ENCODE measurements at regions not wholly inside any gene's neighbourhood (a gene's known extent, or its start where the extent isn't known, plus 50 kb on each side); places are given as distances from the start of the nearest gene placed in this dataset.
A peak's percentile ranks its signal among the peaks of the same experiment; 100 is the strongest.

DNA sequence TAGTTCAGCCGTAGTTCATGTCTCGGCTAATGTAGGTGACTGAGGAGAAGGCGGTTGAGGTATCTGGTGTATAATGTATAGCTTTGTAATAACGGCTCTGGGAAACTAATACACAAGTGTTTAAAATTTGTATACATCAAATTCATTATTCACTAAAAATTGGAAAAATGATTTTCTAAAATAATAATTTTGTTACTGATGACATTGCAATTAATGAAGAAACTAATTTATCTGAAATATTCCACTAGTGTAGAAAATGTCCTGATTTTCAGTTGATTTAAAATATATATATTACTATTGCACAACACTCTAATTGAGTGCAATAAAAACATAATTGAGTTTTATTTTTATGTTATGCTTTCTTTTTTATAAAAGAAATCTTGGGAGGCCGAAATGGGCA, 823.0 kb downstream of the TAF11L14 start:
- H3K27me3 Mint-ChIP-seq (ENCODE audit: low read depth), result no peaks in the 10 kb centered on the region
- no peak overlapping the region for H3K4me3 Mint-ChIP-seq
- Histone ChIP-seq H3K79me1 (ENCODE audit: insufficient read depth, low read depth, low read length, poor library complexity, severe bottlenecking) (no peaks in the 10 kb centered on the region), H2BK120ac (ENCODE audit: low read depth, low read length, poor library complexity, severe bottlenecking) (no peak overlapping the region), H2AFZ (ENCODE audit: low read length) (no peak overlapping the region), H3K4me1 (ENCODE audit: insufficient read depth, low read length) (no peaks in the 10 kb centered on the region), H3T11ph (ENCODE audit: low read length) (no peak overlapping the region), H4K20me1 (ENCODE audit: control insufficient read depth, insufficient read depth, insufficient read length) (no peaks in the 10 kb centered on the region), H3K27ac (ENCODE audit: insufficient read length, low read depth, low read length) (no peak overlapping the region), H3K9ac (ENCODE audit: extremely low read depth, insufficient read length, low read length) (no peak overlapping the region), H3K79me2 (ENCODE audit: insufficient read depth, low read length) (no peaks in the 10 kb centered on the region), H2BK20ac (ENCODE audit: low read depth, low read length, poor library complexity, severe bottlenecking) (no peak overlapping the region), H2AK5ac (ENCODE audit: insufficient read length, low read length) (peak overlapping the region; percentile 50), H3K4me2 (ENCODE audit: insufficient read depth, insufficient read length, low read length) (no peak overlapping the region), H4K5ac (ENCODE audit: insufficient read length, low read depth, low read length) (no peak overlapping the region), H3K56ac (ENCODE audit: insufficient read length, low read depth, low read length) (no peak overlapping the region), H3K27me3 (ENCODE audit: insufficient read depth, low read length) (no peaks in the 10 kb centered on the region), H3K4ac (ENCODE audit: low read depth, low read length) (no peak overlapping the region), H4K8ac (replicated peaks; ENCODE audit: insufficient read length, low read depth, low read length) (no peak overlapping the region), H3K23me2 (ENCODE audit: insufficient read length, low read depth, low read length, poor library complexity, severe bottlenecking) (no peaks in the 10 kb centered on the region), H3K18ac (ENCODE audit: insufficient read length, low read depth, low read length) (no peak overlapping the region), H3K23ac (ENCODE audit: insufficient read length, low read depth, low read length) (no peak overlapping the region), H3K14ac (ENCODE audit: insufficient read depth, low read length) (no peak overlapping the region), H2BK5ac (ENCODE audit: insufficient read length, low read length) (no peak overlapping the region), H4K91ac (ENCODE audit: insufficient read length, low read depth, low read length) (no peak overlapping the region), H2BK12ac (ENCODE audit: insufficient read length, low read depth, low read length) (no peak overlapping the region), H3K9me3 (ENCODE audit: control insufficient read depth, low read depth, low read length) (no peaks in the 10 kb centered on the region), H2BK15ac (ENCODE audit: low read depth, low read length) (no peak overlapping the region)
- H3K36me3 Mint-ChIP-seq (ENCODE audit: insufficient read depth in 1 of 3, low read depth in 3 of 3), result peaks cover 2 to 11% (median 8%) of the 10 kb centered on the region in 3 experiments; a peak in 5 of 7 replicates
- DNase-seq, result no peak
- no CpG with 5 or more reads among the region's 5 CpGs for WGBS (ENCODE audit: extremely low coverage, insufficient read length, low lambda C conversion rate)
- no peak overlapping the region for H3K27ac Mint-ChIP-seq
- peaks cover 0 to 4% of the 10 kb centered on the region in 2 experiments; a peak in 2 of 4 replicates for H3K4me1 Mint-ChIP-seq
- TF ChIP-seq, protein P1, sequence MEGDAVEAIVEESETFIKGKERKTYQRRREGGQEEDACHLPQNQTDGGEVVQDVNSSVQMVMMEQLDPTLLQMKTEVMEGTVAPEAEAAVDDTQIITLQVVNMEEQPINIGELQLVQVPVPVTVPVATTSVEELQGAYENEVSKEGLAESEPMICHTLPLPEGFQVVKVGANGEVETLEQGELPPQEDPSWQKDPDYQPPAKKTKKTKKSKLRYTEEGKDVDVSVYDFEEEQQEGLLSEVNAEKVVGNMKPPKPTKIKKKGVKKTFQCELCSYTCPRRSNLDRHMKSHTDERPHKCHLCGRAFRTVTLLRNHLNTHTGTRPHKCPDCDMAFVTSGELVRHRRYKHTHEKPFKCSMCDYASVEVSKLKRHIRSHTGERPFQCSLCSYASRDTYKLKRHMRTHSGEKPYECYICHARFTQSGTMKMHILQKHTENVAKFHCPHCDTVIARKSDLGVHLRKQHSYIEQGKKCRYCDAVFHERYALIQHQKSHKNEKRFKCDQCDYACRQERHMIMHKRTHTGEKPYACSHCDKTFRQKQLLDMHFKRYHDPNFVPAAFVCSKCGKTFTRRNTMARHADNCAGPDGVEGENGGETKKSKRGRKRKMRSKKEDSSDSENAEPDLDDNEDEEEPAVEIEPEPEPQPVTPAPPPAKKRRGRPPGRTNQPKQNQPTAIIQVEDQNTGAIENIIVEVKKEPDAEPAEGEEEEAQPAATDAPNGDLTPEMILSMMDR (conservative IDR thresholded peaks at IDR 0.05), result no peak
- peaks cover 7 to 8% of the 10 kb centered on the region in 2 experiments; a peak in 4 of 5 replicates for H3K9me3 Mint-ChIP-seq

Data from H9 (cell line).